H7 (cell line): ENCODE measurements at regions not wholly inside any gene's neighbourhood (a gene's known extent, or its start where the extent isn't known, plus 50 kb on each side); places are given as distances from the start of the nearest gene placed in this dataset.

Experiments
- DNase-seq: peaks from one replicate; pipeline ENCODE4 v3.0.0; 2012
- H3K27me3 ChIP-seq: 2 replicates; pipeline ENCODE4 v1.6.0; 2011; ENCODE audit warnings: mild to moderate bottlenecking, low read length; ENCODE audit not compliant: control insufficient read depth, insufficient read depth
- H3K36me3 ChIP-seq: replicated peaks from 2 replicates; pipeline ENCODE4 v1.5.1; 2011; ENCODE audit warnings: low read length; ENCODE audit not compliant: control insufficient read depth, insufficient read depth
- H3K4me3 ChIP-seq: 2 replicates; pipeline ENCODE4 v1.5.1; 2011; ENCODE audit warnings: low read depth, mild to moderate bottlenecking, control low read depth, low read length, moderate library complexity; ENCODE audit not compliant: insufficient read depth

GRCh38 chr4:18954538-18954937, 933.0 kb upstream of the LCORL start:
- Histone ChIP-seq H3K4me3 (no peak overlapping the region), H3K27me3 (no peaks in the 10 kb centered on the region), H3K36me3 (no peaks in the 10 kb centered on the region)
- DNase-seq, result no peak

- no peaks in the 10 kb centered on the region for H3K27me3 ChIP-seq
- H3K36me3 ChIP-seq, result no peaks in the 10 kb centered on the region
- DNase-seq, result no peak
- no peak overlapping the region for H3K4me3 ChIP-seq
Observed at GRCh38 chr4:18953613-18954012, 932.1 kb upstream of the LCORL start.

- Histone ChIP-seq H3K36me3 (no peaks in the 10 kb centered on the region), H3K4me3 (no peak overlapping the region), H3K27me3 (no peaks in the 10 kb centered on the region)
- no peak for DNase-seq
Observed at GRCh38 chr4:18945464-18945863, 923.9 kb upstream of the LCORL start.

- DNase-seq, result no peak
- no peaks in the 10 kb centered on the region for H3K27me3 ChIP-seq
- H3K4me3 ChIP-seq, result no peak overlapping the region
- no peaks in the 10 kb centered on the region for H3K36me3 ChIP-seq
Observed at GRCh38 chr4:18942874-18943273, 921.3 kb upstream of the LCORL start.

- Histone ChIP-seq H3K4me3 (no peak overlapping the region), H3K36me3 (no peaks in the 10 kb centered on the region), H3K27me3 (no peaks in the 10 kb centered on the region)
- no peak for DNase-seq
Observed at GRCh38 chr4:18938343-18939099, 917.0 kb upstream of the LCORL start.

- DNase-seq, result no peak
- H3K36me3 ChIP-seq, result no peaks in the 10 kb centered on the region
- no peak overlapping the region for H3K4me3 ChIP-seq
- H3K27me3 ChIP-seq, result no peaks in the 10 kb centered on the region
Observed at GRCh38 chr4:18937746-18938145, 916.2 kb upstream of the LCORL start.

- DNase-seq, result no peak
- H3K27me3 ChIP-seq, result no peaks in the 10 kb centered on the region
- no peaks in the 10 kb centered on the region for H3K36me3 ChIP-seq
- no peak overlapping the region for H3K4me3 ChIP-seq
Observed at GRCh38 chr4:18937080-18937479, 915.5 kb upstream of the LCORL start.

GRCh38 chr4:18935659-18936345, 914.2 kb upstream of the LCORL start:
- DNase-seq, result no peak
- Histone ChIP-seq H3K4me3 (no peak overlapping the region), H3K27me3 (no peaks in the 10 kb centered on the region), H3K36me3 (no peaks in the 10 kb centered on the region)

GRCh38 chr4:18934197-18934596, 912.6 kb upstream of the LCORL start:
- DNase-seq, result no peak
- Histone ChIP-seq H3K4me3 (no peak overlapping the region), H3K27me3 (no peaks in the 10 kb centered on the region), H3K36me3 (no peaks in the 10 kb centered on the region)

GRCh38 chr4:18932730-18933339, 911.3 kb upstream of the LCORL start:
- H3K36me3 ChIP-seq, result no peaks in the 10 kb centered on the region
- H3K27me3 ChIP-seq, result no peaks in the 10 kb centered on the region
- no peak for DNase-seq
- H3K4me3 ChIP-seq, result no peak overlapping the region

GRCh38 chr4:18931643-18932377, 910.3 kb upstream of the LCORL start:
- Histone ChIP-seq H3K27me3 (no peaks in the 10 kb centered on the region), H3K4me3 (no peak overlapping the region), H3K36me3 (no peaks in the 10 kb centered on the region)
- no peak for DNase-seq

GRCh38 chr4:18930487-18930886, 908.9 kb upstream of the LCORL start:
- Histone ChIP-seq H3K4me3 (no peak overlapping the region), H3K27me3 (no peaks in the 10 kb centered on the region), H3K36me3 (no peaks in the 10 kb centered on the region)
- DNase-seq, result no peak

GRCh38 chr4:18923496-18924161, 902.1 kb upstream of the LCORL start:
- Histone ChIP-seq H3K4me3 (no peak overlapping the region), H3K27me3 (no peaks in the 10 kb centered on the region), H3K36me3 (no peaks in the 10 kb centered on the region)
- no peak for DNase-seq

GRCh38 chr4:18917689-18918088, 896.1 kb upstream of the LCORL start:
- Histone ChIP-seq H3K27me3 (no peaks in the 10 kb centered on the region), H3K36me3 (no peaks in the 10 kb centered on the region), H3K4me3 (no peak overlapping the region)
- DNase-seq, result no peak
